Muscle layer of colon (tissue), 2 donors: ENCODE measurements at regions not wholly inside any gene's neighbourhood (a gene's known extent, or its start where the extent isn't known, plus 50 kb on each side); places are given as distances from the start of the nearest gene placed in this dataset.
"Not testable (repeated sequence)": the region's sequence is repeated elsewhere in the genome, so short reads cannot be mapped to it uniquely, and the experiment has no call there.

ENCODE experiments used
- H3K27ac ChIP-seq: one replicate; pipeline ENCODE4 v1.7.0; 2013; ENCODE audit warnings: low read depth, mild to moderate bottlenecking, low read length, moderate library complexity
- H3K27me3 ChIP-seq, 2 donors: one replicate each; pipeline ENCODE4 v1.7.0; 2013; ENCODE audit warnings: low read length in 2 of 2, mild to moderate bottlenecking in 2 of 2; ENCODE audit not compliant: insufficient read depth in 2 of 2, control insufficient read depth in 1 of 2
- H3K36me3 ChIP-seq: one replicate; pipeline ENCODE4 v1.7.0; 2013; ENCODE audit warnings: mild to moderate bottlenecking, low read length; ENCODE audit not compliant: insufficient read depth
- H3K4me1 ChIP-seq: one replicate; pipeline ENCODE4 v1.7.0; 2013; ENCODE audit warnings: mild to moderate bottlenecking, low read length; ENCODE audit not compliant: insufficient read depth
- H3K4me3 ChIP-seq, 2 donors: one replicate each; pipeline ENCODE4 v1.7.0; 2013; ENCODE audit warnings: low read length in 2 of 2, low read depth in 1 of 2, mild to moderate bottlenecking in 1 of 2, moderate library complexity in 1 of 2
- H3K9ac ChIP-seq: one replicate; pipeline ENCODE4 v1.7.0; 2013; ENCODE audit warnings: low read length
- H3K9me3 ChIP-seq: one replicate; pipeline ENCODE4 v1.7.0; 2013; ENCODE audit warnings: mild to moderate bottlenecking, low read length
- donor health status: abdominal sarcoma.
- donor health status: Adenocarcinoma of cecum.

GRCh38 chr11:100469835-100470234, 217.3 kb upstream of the ARHGAP42 start:
- no peak overlapping the region for H3K9ac ChIP-seq
- H3K27me3 ChIP-seq = no peaks in the 10 kb centered on the region
- H3K4me3 ChIP-seq = no peak overlapping the region
- H3K27ac ChIP-seq = no peak overlapping the region
- H3K4me1 ChIP-seq = no peaks in the 10 kb centered on the region
- H3K9me3 ChIP-seq = no peaks in the 10 kb centered on the region
- H3K36me3 ChIP-seq = no peaks in the 10 kb centered on the region

GRCh38 chr11:100472727-100473389, 214.2 kb upstream of the ARHGAP42 start:
- Histone ChIP-seq H3K27ac (no peak overlapping the region), H3K4me1 (no peaks in the 10 kb centered on the region), H3K36me3 (no peaks in the 10 kb centered on the region), H3K9ac (no peak overlapping the region), H3K9me3 (no peaks in the 10 kb centered on the region), H3K4me3 (no peak overlapping the region), H3K27me3 (no peaks in the 10 kb centered on the region)

DNA sequence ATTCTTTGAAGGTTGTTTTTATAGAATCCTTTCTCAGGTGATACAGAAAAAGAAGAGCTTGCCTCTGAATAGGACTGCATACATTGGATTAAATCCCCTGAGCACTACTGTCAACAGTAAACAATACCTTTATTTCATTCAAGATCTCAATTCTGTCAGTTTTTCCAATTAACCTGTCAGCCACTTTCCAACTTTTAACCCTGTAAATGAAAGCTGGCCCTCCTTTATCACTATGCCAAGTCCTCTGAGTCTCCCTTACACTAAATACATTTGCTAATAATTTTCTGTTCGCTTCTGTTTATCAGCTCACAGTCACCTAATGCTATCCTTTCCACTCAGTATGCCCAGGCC, 213.7 kb upstream of the ARHGAP42 start:
- Histone ChIP-seq H3K4me1 (no peaks in the 10 kb centered on the region), H3K4me3 (no peak overlapping the region), H3K27me3 (no peaks in the 10 kb centered on the region), H3K9me3 (no peaks in the 10 kb centered on the region), H3K27ac (no peak overlapping the region), H3K36me3 (no peaks in the 10 kb centered on the region), H3K9ac (no peak overlapping the region)

DNA sequence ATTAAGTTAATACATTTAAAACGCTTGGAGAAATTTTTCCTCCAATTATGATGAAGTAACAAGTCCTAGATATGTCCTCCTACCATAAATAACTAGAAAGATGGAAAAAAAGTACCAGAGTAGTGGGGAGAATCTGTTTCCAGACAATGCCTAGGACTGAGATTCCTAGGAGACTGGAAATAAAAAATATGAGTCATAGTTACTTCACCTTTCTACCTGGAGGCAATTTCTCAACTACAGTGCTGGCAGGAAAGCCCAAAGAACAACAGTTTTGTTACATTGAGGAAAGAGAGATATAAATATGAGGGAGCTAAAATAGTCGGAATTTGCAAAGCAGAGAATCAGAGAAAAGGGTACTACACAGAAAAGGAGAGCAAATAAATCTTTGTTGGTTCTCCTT, 202.1 kb upstream of the ARHGAP42 start:
- H3K27me3 ChIP-seq = no peaks in the 10 kb centered on the region
- no peak overlapping the region for H3K9ac ChIP-seq
- no peaks in the 10 kb centered on the region for H3K4me1 ChIP-seq
- H3K27ac ChIP-seq = no peak overlapping the region
- no peaks in the 10 kb centered on the region for H3K9me3 ChIP-seq
- H3K36me3 ChIP-seq = no peaks in the 10 kb centered on the region
- H3K4me3 ChIP-seq = no peak overlapping the region

DNA sequence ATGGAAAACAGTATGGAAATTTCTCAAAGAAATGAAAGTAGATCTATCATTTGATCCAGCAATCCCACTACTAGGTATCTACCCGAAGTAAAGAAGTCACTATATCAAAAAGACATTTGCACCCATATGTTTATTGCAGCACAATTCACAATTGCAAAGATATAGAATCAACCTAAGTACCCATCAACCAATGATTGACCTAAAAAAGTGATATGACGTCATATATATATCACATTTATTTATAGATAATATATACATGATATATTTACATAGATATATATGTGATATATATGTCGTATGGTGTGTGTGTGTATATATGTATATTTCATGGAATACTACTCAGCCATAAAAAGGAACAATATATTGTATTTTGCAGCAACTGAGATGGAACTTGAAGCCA, 188.3 kb upstream of the ARHGAP42 start:
- Histone ChIP-seq H3K4me3 (no peak overlapping the region), H3K4me1 (no peaks in the 10 kb centered on the region), H3K9me3 (no peaks in the 10 kb centered on the region), H3K27ac (no peak overlapping the region), H3K27me3 (no peaks in the 10 kb centered on the region), H3K9ac (no peak overlapping the region), H3K36me3 (no peaks in the 10 kb centered on the region)

- H3K4me1 ChIP-seq = no peaks in the 10 kb centered on the region
- H3K4me3 ChIP-seq = no peak overlapping the region
- no peaks in the 10 kb centered on the region for H3K36me3 ChIP-seq
- no peaks in the 10 kb centered on the region for H3K9me3 ChIP-seq
- no peak overlapping the region for H3K27ac ChIP-seq
- no peaks in the 10 kb centered on the region for H3K27me3 ChIP-seq
- H3K9ac ChIP-seq = no peak overlapping the region
Measured at GRCh38 chr11:100501450-100501849, 185.6 kb upstream of the ARHGAP42 start.

DNA sequence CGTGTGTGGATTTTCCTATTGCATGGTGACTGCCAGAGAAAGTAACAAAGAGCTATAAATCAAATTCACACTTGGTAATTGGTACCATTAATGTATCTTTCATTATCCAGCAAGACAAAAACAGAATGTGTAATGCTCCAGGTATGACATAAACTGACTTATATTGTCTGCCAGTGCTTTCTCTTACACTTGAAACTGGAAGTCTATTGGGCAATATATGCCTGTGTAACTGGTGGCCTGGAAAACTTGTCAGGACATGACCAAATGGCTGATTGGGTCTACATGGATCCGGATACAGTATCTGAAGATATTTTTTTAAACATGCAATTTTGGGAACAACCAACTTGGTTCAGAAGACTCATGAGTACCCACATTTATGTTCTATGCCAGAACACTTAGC, 174.6 kb upstream of the ARHGAP42 start:
- H3K27me3 ChIP-seq = no peaks in the 10 kb centered on the region
- no peak overlapping the region for H3K27ac ChIP-seq
- no peaks in the 10 kb centered on the region for H3K36me3 ChIP-seq
- no peak overlapping the region for H3K9ac ChIP-seq
- H3K4me1 ChIP-seq = no peaks in the 10 kb centered on the region
- H3K4me3 ChIP-seq = no peak overlapping the region
- no peaks in the 10 kb centered on the region for H3K9me3 ChIP-seq

GRCh38 chr11:100515087-100515486, 172.0 kb upstream of the ARHGAP42 start:
- Histone ChIP-seq H3K9me3 (no peaks in the 10 kb centered on the region), H3K36me3 (no peaks in the 10 kb centered on the region), H3K9ac (no peak overlapping the region), H3K4me1 (no peaks in the 10 kb centered on the region), H3K27ac (no peak overlapping the region), H3K4me3 (no peak overlapping the region), H3K27me3 (no peaks in the 10 kb centered on the region)

- Histone ChIP-seq H3K4me1 (no peaks in the 10 kb centered on the region), H3K4me3 (no peak overlapping the region), H3K27me3 (no peaks in the 10 kb centered on the region), H3K9me3 (no peaks in the 10 kb centered on the region), H3K9ac (no peak overlapping the region), H3K27ac (no peak overlapping the region), H3K36me3 (no peaks in the 10 kb centered on the region)
Measured at GRCh38 chr11:100525197-100525596, 161.9 kb upstream of the ARHGAP42 start.

GRCh38 chr11:100525635-100526034, 161.5 kb upstream of the ARHGAP42 start:
- Histone ChIP-seq H3K4me1 (no peaks in the 10 kb centered on the region), H3K36me3 (no peaks in the 10 kb centered on the region), H3K27ac (no peak overlapping the region), H3K4me3 (no peak overlapping the region), H3K9ac (no peak overlapping the region), H3K27me3 (no peaks in the 10 kb centered on the region), H3K9me3 (no peaks in the 10 kb centered on the region)

DNA sequence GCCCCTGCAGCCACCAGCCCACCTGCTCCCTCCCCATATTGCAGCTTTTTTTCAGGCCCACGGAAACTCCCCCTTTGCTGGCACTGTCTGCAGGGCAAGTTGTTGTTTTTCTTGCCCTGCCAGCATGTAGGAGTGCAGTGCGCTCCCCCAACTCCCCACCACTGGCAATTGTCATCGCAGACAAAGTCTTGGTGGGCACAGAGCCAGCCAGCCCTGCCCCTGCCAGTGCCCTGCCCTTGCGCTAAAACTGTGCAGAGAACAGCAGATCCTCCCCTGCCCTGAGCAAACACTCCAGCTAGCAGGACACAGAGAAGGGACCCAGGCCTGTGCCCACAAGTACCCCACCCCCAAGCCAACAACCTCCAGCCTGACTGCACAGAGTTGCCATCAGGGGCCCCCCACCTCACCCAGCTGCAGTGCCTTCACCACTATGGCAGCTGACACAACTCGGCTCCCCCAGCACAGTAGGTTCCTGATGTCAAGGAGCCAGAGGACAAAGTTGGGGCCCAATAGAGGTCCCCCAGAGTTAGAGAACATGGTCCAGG, 158.1 kb upstream of the ARHGAP42 start:
- no peaks in the 10 kb centered on the region for H3K36me3 ChIP-seq
- H3K4me3 ChIP-seq = no peak overlapping the region
- no peak overlapping the region for H3K27ac ChIP-seq
- H3K9ac ChIP-seq = no peak overlapping the region
- H3K4me1 ChIP-seq = no peaks in the 10 kb centered on the region
- H3K9me3 ChIP-seq = no peaks in the 10 kb centered on the region
- no peaks in the 10 kb centered on the region for H3K27me3 ChIP-seq

- not testable (repeated sequence) for H3K9ac ChIP-seq
Measured at GRCh38 chr11:100531290-100531689, 155.8 kb upstream of the ARHGAP42 start.

More at GRCh38 chr11:100531290-100531689, 155.8 kb upstream of the ARHGAP42 start:
- not testable (repeated sequence) for H3K27me3 ChIP-seq, H3K27ac ChIP-seq, H3K4me3 ChIP-seq, H3K36me3 ChIP-seq, H3K9me3 ChIP-seq, H3K4me1 ChIP-seq
